ENCODE measurements at regions not wholly inside any gene's neighbourhood (a gene's known extent, or its start where the extent isn't known, plus 50 kb on each side); places are given as distances from the start of the nearest gene placed in this dataset.

DNA sequence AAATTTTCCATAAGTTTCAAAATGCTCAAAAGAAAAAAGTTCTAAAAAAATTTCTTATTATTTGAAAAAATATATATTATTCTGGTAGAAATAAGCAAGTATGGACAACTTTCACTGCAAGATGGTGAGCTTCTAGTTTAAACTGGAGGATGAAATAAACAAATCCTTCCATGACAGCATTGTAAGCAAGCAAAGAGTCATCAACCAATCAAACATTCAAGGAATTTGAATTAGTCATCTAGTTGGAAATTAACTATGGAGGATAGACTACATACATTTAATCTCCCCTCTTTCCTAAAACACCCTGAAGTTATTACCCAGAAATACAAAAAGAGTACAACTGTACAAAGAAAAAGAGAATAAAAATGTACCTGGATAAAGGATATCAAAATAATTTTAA is 51.0 kb upstream of the IRX5 start:
- no peak for TF ChIP-seq POLR2AphosphoS5 (IDR thresholded peaks at IDR 0.05; ENCODE audit: low read depth)
- no peak for TF ChIP-seq ZNF331 (CRISPR knock-in tag; IDR thresholded peaks at IDR 0.05; ENCODE audit: low read depth)
- no peak for TF ChIP-seq EZH2 (IDR thresholded peaks at IDR 0.05; ENCODE audit: low read depth, unreplicated experiment)
- TF ChIP-seq, protein P1, sequence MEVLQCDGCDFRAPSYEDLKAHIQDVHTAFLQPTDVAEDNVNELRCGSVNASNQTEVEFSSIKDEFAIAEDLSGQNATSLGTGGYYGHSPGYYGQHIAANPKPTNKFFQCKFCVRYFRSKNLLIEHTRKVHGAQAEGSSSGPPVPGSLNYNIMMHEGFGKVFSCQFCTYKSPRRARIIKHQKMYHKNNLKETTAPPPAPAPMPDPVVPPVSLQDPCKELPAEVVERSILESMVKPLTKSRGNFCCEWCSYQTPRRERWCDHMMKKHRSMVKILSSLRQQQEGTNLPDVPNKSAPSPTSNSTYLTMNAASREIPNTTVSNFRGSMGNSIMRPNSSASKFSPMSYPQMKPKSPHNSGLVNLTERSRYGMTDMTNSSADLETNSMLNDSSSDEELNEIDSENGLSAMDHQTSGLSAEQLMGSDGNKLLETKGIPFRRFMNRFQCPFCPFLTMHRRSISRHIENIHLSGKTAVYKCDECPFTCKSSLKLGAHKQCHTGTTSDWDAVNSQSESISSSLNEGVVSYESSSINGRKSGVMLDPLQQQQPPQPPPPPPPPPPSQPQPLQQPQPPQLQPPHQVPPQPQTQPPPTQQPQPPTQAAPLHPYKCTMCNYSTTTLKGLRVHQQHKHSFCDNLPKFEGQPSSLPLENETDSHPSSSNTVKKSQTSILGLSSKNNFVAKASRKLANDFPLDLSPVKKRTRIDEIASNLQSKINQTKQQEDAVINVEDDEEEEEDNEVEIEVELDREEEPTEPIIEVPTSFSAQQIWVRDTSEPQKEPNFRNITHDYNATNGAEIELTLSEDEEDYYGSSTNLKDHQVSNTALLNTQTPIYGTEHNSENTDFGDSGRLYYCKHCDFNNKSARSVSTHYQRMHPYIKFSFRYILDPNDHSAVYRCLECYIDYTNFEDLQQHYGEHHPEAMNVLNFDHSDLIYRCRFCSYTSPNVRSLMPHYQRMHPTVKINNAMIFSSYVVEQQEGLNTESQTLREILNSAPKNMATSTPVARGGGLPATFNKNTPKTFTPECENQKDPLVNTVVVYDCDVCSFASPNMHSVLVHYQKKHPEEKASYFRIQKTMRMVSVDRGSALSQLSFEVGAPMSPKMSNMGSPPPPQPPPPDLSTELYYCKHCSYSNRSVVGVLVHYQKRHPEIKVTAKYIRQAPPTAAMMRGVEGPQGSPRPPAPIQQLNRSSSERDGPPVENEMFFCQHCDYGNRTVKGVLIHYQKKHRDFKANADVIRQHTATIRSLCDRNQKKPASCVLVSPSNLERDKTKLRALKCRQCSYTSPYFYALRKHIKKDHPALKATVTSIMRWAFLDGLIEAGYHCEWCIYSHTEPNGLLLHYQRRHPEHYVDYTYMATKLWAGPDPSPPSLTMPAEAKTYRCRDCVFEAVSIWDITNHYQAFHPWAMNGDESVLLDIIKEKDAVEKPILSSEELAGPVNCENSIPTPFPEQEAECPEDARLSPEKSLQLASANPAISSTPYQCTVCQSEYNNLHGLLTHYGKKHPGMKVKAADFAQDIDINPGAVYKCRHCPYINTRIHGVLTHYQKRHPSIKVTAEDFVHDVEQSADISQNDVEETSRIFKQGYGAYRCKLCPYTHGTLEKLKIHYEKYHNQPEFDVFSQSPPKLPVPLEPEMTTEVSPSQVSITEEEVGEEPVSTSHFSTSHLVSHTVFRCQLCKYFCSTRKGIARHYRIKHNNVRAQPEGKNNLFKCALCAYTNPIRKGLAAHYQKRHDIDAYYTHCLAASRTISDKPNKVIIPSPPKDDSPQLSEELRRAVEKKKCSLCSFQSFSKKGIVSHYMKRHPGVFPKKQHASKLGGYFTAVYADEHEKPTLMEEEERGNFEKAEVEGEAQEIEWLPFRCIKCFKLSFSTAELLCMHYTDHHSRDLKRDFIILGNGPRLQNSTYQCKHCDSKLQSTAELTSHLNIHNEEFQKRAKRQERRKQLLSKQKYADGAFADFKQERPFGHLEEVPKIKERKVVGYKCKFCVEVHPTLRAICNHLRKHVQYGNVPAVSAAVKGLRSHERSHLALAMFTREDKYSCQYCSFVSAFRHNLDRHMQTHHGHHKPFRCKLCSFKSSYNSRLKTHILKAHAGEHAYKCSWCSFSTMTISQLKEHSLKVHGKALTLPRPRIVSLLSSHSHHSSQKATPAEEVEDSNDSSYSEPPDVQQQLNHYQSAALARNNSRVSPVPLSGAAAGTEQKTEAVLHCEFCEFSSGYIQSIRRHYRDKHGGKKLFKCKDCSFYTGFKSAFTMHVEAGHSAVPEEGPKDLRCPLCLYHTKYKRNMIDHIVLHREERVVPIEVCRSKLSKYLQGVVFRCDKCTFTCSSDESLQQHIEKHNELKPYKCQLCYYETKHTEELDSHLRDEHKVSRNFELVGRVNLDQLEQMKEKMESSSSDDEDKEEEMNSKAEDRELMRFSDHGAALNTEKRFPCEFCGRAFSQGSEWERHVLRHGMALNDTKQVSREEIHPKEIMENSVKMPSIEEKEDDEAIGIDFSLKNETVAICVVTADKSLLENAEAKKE (CRISPR knock-in tag; IDR thresholded peaks at IDR 0.05), result no peak
- no peak for TF ChIP-seq ZNF114 (CRISPR knock-in tag; IDR thresholded peaks at IDR 0.05)
- no peak for TF ChIP-seq NANOG (IDR thresholded peaks at IDR 0.05; ENCODE audit: borderline replicate concordance)
- TF ChIP-seq CREB1 (CRISPR knock-in tag; IDR thresholded peaks at IDR 0.05; ENCODE audit: low read depth), result no peak
- no peak overlapping the region for H3K4me3 ChIP-seq
- H3K36me3 ChIP-seq (ENCODE audit: insufficient read depth), result no peaks in the 10 kb centered on the region
- no peak overlapping the region for H2AFZ ChIP-seq
- H3K27me3 Mint-ChIP-seq (ENCODE audit: insufficient read depth, low read depth, poor library complexity), result peaks cover 5% of the 10 kb centered on the region
- DNase-seq (ENCODE audit: low spot score) (no peak), ATAC-seq (no peak)
- no peaks in the 10 kb centered on the region for H3F3A ChIP-seq (replicated peaks; ENCODE audit: low read depth)
- H3K4me1 Mint-ChIP-seq, result peaks cover 7% of the 10 kb centered on the region
- H3K4me3 Mint-ChIP-seq, result no peak overlapping the region
- H3K9me3 Mint-ChIP-seq, result no peaks in the 10 kb centered on the region; the same call in 2 of the 3 replicates
- no peak overlapping the region for H3K4me2 ChIP-seq
- H3K27ac ChIP-seq (ENCODE audit: low read depth), result no peak overlapping the region
- H3K36me3 Mint-ChIP-seq (ENCODE audit: low read depth), result no peaks in the 10 kb centered on the region; the same call in 2 of the 3 replicates
- no peaks in the 10 kb centered on the region for H4K20me1 ChIP-seq (replicated peaks; ENCODE audit: insufficient read depth)
- H3K27me3 ChIP-seq (ENCODE audit: insufficient read depth), result no peaks in the 10 kb centered on the region
- H3K4me1 ChIP-seq (ENCODE audit: insufficient read depth), result 0 out of 2 replicates have a peak, but pooled peaks cover 9% of the 10 kb centered on the region
- H3K9me2 ChIP-seq (ENCODE audit: insufficient read depth), result peaks cover 10% of the 10 kb centered on the region
- H3K27ac Mint-ChIP-seq, result no peak overlapping the region
- no peaks in the 10 kb centered on the region for H3K79me2 ChIP-seq (replicated peaks; ENCODE audit: insufficient read depth)

DNA sequence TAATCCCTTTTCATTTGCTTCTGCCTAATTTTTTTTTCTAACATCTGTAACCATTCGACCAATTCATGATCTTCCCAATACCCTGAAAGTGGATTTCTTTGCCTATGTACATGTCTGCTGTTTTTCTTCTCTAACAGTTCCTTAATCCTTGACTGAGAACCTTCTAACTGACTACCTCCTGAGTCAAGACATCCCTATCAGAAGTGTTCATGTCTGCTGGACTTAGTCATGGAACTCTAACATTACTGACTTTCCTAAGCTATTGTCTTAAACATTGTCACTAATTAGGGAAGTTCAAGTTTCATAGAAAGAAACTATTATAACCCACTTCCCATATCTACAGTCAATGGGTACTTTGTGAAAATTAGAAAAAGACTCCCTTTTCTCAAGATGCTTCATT is 52.4 kb upstream of the IRX5 start:
- H3K4me3 Mint-ChIP-seq, result no peak overlapping the region
- H3K79me2 ChIP-seq (replicated peaks; ENCODE audit: insufficient read depth), result no peaks in the 10 kb centered on the region
- H3K27me3 ChIP-seq (ENCODE audit: insufficient read depth), result no peaks in the 10 kb centered on the region
- H4K20me1 ChIP-seq (replicated peaks; ENCODE audit: insufficient read depth), result no peaks in the 10 kb centered on the region
- H3K36me3 Mint-ChIP-seq (ENCODE audit: low read depth), result no peaks in the 10 kb centered on the region
- no peaks in the 10 kb centered on the region; the same call in 2 of the 3 replicates for H3K9me3 Mint-ChIP-seq
- DNase-seq (ENCODE audit: low spot score) (no peak), ATAC-seq (no peak)
- H3K27me3 Mint-ChIP-seq (ENCODE audit: insufficient read depth, low read depth, poor library complexity), result peaks cover 5% of the 10 kb centered on the region
- no peak overlapping the region for H3K4me3 ChIP-seq
- H3K4me1 ChIP-seq (ENCODE audit: insufficient read depth), result peaks cover 10% of the 10 kb centered on the region; the same call in 1 of the 2 replicates
- peaks cover 10% of the 10 kb centered on the region for H3K4me1 Mint-ChIP-seq
- no peak overlapping the region for H2AFZ ChIP-seq
- H3K27ac Mint-ChIP-seq, result no peak overlapping the region
- H3K9me2 ChIP-seq (ENCODE audit: insufficient read depth), result peaks cover 11% of the 10 kb centered on the region
- H3F3A ChIP-seq (replicated peaks; ENCODE audit: low read depth), result no peaks in the 10 kb centered on the region
- no peaks in the 10 kb centered on the region for H3K36me3 ChIP-seq (ENCODE audit: insufficient read depth)
- H3K4me2 ChIP-seq, result no peak overlapping the region
- no peak overlapping the region for H3K27ac ChIP-seq (ENCODE audit: low read depth)
- TF ChIP-seq NANOG (IDR thresholded peaks at IDR 0.05; ENCODE audit: borderline replicate concordance), result no peak
- TF ChIP-seq, protein P2, sequence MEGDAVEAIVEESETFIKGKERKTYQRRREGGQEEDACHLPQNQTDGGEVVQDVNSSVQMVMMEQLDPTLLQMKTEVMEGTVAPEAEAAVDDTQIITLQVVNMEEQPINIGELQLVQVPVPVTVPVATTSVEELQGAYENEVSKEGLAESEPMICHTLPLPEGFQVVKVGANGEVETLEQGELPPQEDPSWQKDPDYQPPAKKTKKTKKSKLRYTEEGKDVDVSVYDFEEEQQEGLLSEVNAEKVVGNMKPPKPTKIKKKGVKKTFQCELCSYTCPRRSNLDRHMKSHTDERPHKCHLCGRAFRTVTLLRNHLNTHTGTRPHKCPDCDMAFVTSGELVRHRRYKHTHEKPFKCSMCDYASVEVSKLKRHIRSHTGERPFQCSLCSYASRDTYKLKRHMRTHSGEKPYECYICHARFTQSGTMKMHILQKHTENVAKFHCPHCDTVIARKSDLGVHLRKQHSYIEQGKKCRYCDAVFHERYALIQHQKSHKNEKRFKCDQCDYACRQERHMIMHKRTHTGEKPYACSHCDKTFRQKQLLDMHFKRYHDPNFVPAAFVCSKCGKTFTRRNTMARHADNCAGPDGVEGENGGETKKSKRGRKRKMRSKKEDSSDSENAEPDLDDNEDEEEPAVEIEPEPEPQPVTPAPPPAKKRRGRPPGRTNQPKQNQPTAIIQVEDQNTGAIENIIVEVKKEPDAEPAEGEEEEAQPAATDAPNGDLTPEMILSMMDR (conservative IDR thresholded peaks at IDR 0.05; ENCODE audit: low read depth in 2 of 2), result no peak
